Lung (tissue), 11 donors: ENCODE measurements at regions not wholly inside any gene's neighbourhood (a gene's known extent, or its start where the extent isn't known, plus 50 kb on each side); places are given as distances from the start of the nearest gene placed in this dataset.

Experiments used
- ATAC-seq: fragments of 200-7000 bp; cut with Tn5 transposase; one replicate; pipeline ENCODE4 v1.9.1; 2020; ENCODE audit warnings: moderate number of reproducible peaks; ENCODE audit not compliant: insufficient read depth, low FRiP score
- DNase-seq, 3 donors: peaks; one replicate each; pipeline ENCODE4 v3.0.0-alpha.2; 2013 to 2017
- H3K27ac ChIP-seq, 2 donors: one replicate each; pipeline ENCODE4 v1.5.1; 2013; ENCODE audit warnings: mild to moderate bottlenecking in 2 of 2, moderate library complexity in 2 of 2, control low read depth in 1 of 2, inconsistent platforms in 1 of 2, low read depth in 1 of 2, low read length in 1 of 2
- H3K27me3 ChIP-seq, 3 donors: one replicate each; pipeline ENCODE4 v1.5.1; 2013; ENCODE audit warnings: low read length in 2 of 3; ENCODE audit not compliant: control insufficient read depth in 3 of 3, insufficient read depth in 3 of 3
- H3K36me3 ChIP-seq, 4 donors: one replicate each; pipeline ENCODE4 v1.5.1; 2013; ENCODE audit warnings: low read length in 4 of 4, mild to moderate bottlenecking in 1 of 4, moderate library complexity in 1 of 4; ENCODE audit not compliant: control insufficient read depth in 4 of 4, insufficient read depth in 4 of 4
- H3K4me1 ChIP-seq, 5 donors: one replicate each; pipeline ENCODE4 v1.5.1; 2013; ENCODE audit warnings: low read length in 5 of 5, mild to moderate bottlenecking in 2 of 5, moderate library complexity in 1 of 5; ENCODE audit not compliant: control insufficient read depth in 5 of 5, insufficient read depth in 5 of 5
- H3K4me3 ChIP-seq: one replicate; pipeline ENCODE4 v1.5.1; 2013; ENCODE audit warnings: mild to moderate bottlenecking, control low read depth, moderate library complexity
- H3K9ac ChIP-seq, 2 donors: one replicate each; pipeline ENCODE4 v1.5.1; 2013; ENCODE audit warnings: low read length in 2 of 2, control low read depth in 1 of 2; ENCODE audit not compliant: insufficient read depth in 1 of 2
- H3K9me3 ChIP-seq, 4 donors: one replicate each; pipeline ENCODE4 v1.5.1; 2013; ENCODE audit warnings: low read length in 3 of 4, mild to moderate bottlenecking in 1 of 4, moderate library complexity in 1 of 4; ENCODE audit not compliant: control insufficient read depth in 4 of 4, insufficient read depth in 3 of 4
- CTCF ChIP-seq: IDR thresholded peaks from 2 replicates; pipeline ENCODE4 v1.5.1; 2012; ENCODE audit warnings: mild to moderate bottlenecking; ENCODE audit errors: control extremely low read depth, extremely low read depth
- WGBS, 2 donors: extraction: QIAGEN DNeasy Blood & Tissue Kit; methylation state at CpG; one replicate each; pipeline ENCODE4 v1.1.7; 2013; 5-methylcytosine and 5-hydroxymethylcytosine counted together
- donor health status: control.
- donor health status: control.
- donor health status: Bipolar disorder and iron deficiency.
- donor health status: healthy.
- donor health status: DM: yes; HTN: yes; CAD: no.

- WGBS, 2 donors, result 70 to 75% methylated on average over 2 of the region's 2 CpGs
- H3K4me3 ChIP-seq, result no peak overlapping the region
- no peak for TF ChIP-seq CTCF
- no peaks in the 10 kb centered on the region for H3K9me3 ChIP-seq
- ATAC-seq, result no peak
- no peak overlapping the region for H3K9ac ChIP-seq
- no peaks in the 10 kb centered on the region for H3K27me3 ChIP-seq
- no peak for DNase-seq
- H3K36me3 ChIP-seq, result no peaks in the 10 kb centered on the region
- no peak overlapping the region for H3K27ac ChIP-seq
- peaks cover 0 to 4% (median 0%) of the 10 kb centered on the region in 5 donors for H3K4me1 ChIP-seq
Measured at GRCh38 chr13:109451726-109452125, 334.7 kb downstream of the IRS2 start.

GRCh38 chr13:109448629-109449028 lies 337.8 kb downstream of the IRS2 start:
- no peak overlapping the region for H3K4me3 ChIP-seq
- no peaks in the 10 kb centered on the region for H3K27me3 ChIP-seq
- WGBS, 2 donors, result 90 to 94% methylated on average over 8 of the region's 8 CpGs
- no peaks in the 10 kb centered on the region for H3K36me3 ChIP-seq
- ATAC-seq (no peak), DNase-seq (no peak)
- no peak overlapping the region for H3K27ac ChIP-seq
- TF ChIP-seq CTCF, result no peak
- no peak overlapping the region for H3K9ac ChIP-seq
- H3K9me3 ChIP-seq, result peaks cover 0 to 5% (median 2%) of the 10 kb centered on the region in 4 donors
- H3K4me1 ChIP-seq, result no peaks in the 10 kb centered on the region

- DNase-seq (no peak), ATAC-seq (no peak)
- no peak for TF ChIP-seq CTCF
- Histone ChIP-seq H3K4me3 (no peak overlapping the region), H3K27me3 (no peaks in the 10 kb centered on the region), H3K9ac (no peak overlapping the region), H3K4me1 (no peaks in the 10 kb centered on the region), H3K36me3 (no peaks in the 10 kb centered on the region), H3K27ac (no peak overlapping the region), H3K9me3 (peaks cover 0 to 5% (median 2%) of the 10 kb centered on the region in 4 donors)
- 88 to 96% methylated on average over 4 of the region's 4 CpGs for WGBS, 2 donors
Measured at GRCh38 chr13:109447667-109448066, 338.7 kb downstream of the IRS2 start.

GRCh38 chr13:109440320-109440719 lies 346.1 kb downstream of the IRS2 start:
- DNase-seq (no peak), ATAC-seq (no peak)
- Histone ChIP-seq H3K4me1 (no peaks in the 10 kb centered on the region), H3K27ac (no peak overlapping the region), H3K4me3 (no peak overlapping the region), H3K9ac (no peak overlapping the region), H3K27me3 (no peaks in the 10 kb centered on the region), H3K36me3 (no peaks in the 10 kb centered on the region), H3K9me3 (peaks cover 0 to 2% (median 0%) of the 10 kb centered on the region in 4 donors)
- TF ChIP-seq CTCF, result no peak
- WGBS, 2 donors, result 77 to 78% methylated on average over 4 of the region's 4 CpGs
